ENCODE measurements at regions not wholly inside any gene's neighbourhood (a gene's known extent, or its start where the extent isn't known, plus 50 kb on each side); places are given as distances from the start of the nearest gene placed in this dataset.

GRCh38 chr5:3339092-3339797, 256.4 kb upstream of the IRX1 start:
- Histone ChIP-seq H3K27me3 (ENCODE audit: control insufficient read depth, insufficient read depth, low read length) (no peaks in the 10 kb centered on the region), H3K4me1 (ENCODE audit: control insufficient read depth, extremely low read depth, insufficient read depth, low read length) (no peaks in the 10 kb centered on the region), H3K4me3 (replicated peaks in 1 of 4; ENCODE audit: control extremely low read depth in 1 of 4, insufficient read depth in 1 of 4, low read depth in 3 of 4, low read length in 4 of 4) (no peak overlapping the region), H2AFZ (ENCODE audit: low read length) (no peak overlapping the region), H3K36me3 (ENCODE audit: control insufficient read depth, insufficient read depth, low read length) (no peaks in the 10 kb centered on the region), H4K20me1 (ENCODE audit: control insufficient read depth, extremely low read depth, insufficient read depth, low read length) (no peaks in the 10 kb centered on the region), H3K4me2 (ENCODE audit: extremely low read depth, insufficient read depth, low read length) (no peak overlapping the region), H3K9me3 (ENCODE audit: control insufficient read depth, insufficient read depth, low read depth, low read length) (no peaks in the 10 kb centered on the region), H3K79me2 (ENCODE audit: control insufficient read depth, insufficient read depth, low read length) (no peaks in the 10 kb centered on the region), H3K27ac (ENCODE audit: insufficient read depth, low read length) (no peak overlapping the region), H3K9ac (ENCODE audit: insufficient read depth, low read length) (no peak overlapping the region)
- no peak for DNase-seq (ENCODE audit: low read depth in 2 of 2)
- TF ChIP-seq EZH2 (IDR thresholded peaks at IDR 0.05; ENCODE audit: low read length, missing control alignments): no peak

GRCh38 chr5:3337812-3338541, 257.7 kb upstream of the IRX1 start:
- Histone ChIP-seq H3K27ac (ENCODE audit: insufficient read depth, low read length) (no peak overlapping the region), H3K79me2 (ENCODE audit: control insufficient read depth, insufficient read depth, low read length) (no peaks in the 10 kb centered on the region), H4K20me1 (ENCODE audit: control insufficient read depth, extremely low read depth, insufficient read depth, low read length) (no peaks in the 10 kb centered on the region), H3K4me3 (replicated peaks in 1 of 4; ENCODE audit: control extremely low read depth in 1 of 4, insufficient read depth in 1 of 4, low read depth in 3 of 4, low read length in 4 of 4) (no peak overlapping the region), H3K4me2 (ENCODE audit: extremely low read depth, insufficient read depth, low read length) (no peak overlapping the region), H3K9me3 (ENCODE audit: control insufficient read depth, insufficient read depth, low read depth, low read length) (no peaks in the 10 kb centered on the region), H3K27me3 (ENCODE audit: control insufficient read depth, insufficient read depth, low read length) (no peaks in the 10 kb centered on the region), H3K4me1 (ENCODE audit: control insufficient read depth, extremely low read depth, insufficient read depth, low read length) (no peaks in the 10 kb centered on the region), H3K36me3 (ENCODE audit: control insufficient read depth, insufficient read depth, low read length) (no peaks in the 10 kb centered on the region), H2AFZ (ENCODE audit: low read length) (no peak overlapping the region), H3K9ac (ENCODE audit: insufficient read depth, low read length) (no peak overlapping the region)
- DNase-seq (ENCODE audit: low read depth in 2 of 2): no peak
- TF ChIP-seq EZH2 (IDR thresholded peaks at IDR 0.05; ENCODE audit: low read length, missing control alignments): no peak
- TF ChIP-seq CTCF (conservative IDR thresholded peaks at IDR 0.05 in 1 of 2, IDR thresholded peaks at IDR 0.05 in 1 of 2; ENCODE audit: low read depth in 1 of 2, low read length in 2 of 2): no peak

- no peaks in the 10 kb centered on the region for H3K4me1 ChIP-seq (ENCODE audit: control insufficient read depth, extremely low read depth, insufficient read depth, low read length)
- H2AFZ ChIP-seq (ENCODE audit: low read length): no peak overlapping the region
- H3K36me3 ChIP-seq (ENCODE audit: control insufficient read depth, insufficient read depth, low read length): no peaks in the 10 kb centered on the region
- H3K4me2 ChIP-seq (ENCODE audit: extremely low read depth, insufficient read depth, low read length): no peak overlapping the region
- H3K9me3 ChIP-seq (ENCODE audit: control insufficient read depth, insufficient read depth, low read depth, low read length): no peaks in the 10 kb centered on the region
- no peak overlapping the region for H3K4me3 ChIP-seq (replicated peaks in 1 of 4; ENCODE audit: control extremely low read depth in 1 of 4, insufficient read depth in 1 of 4, low read depth in 3 of 4, low read length in 4 of 4)
- no peaks in the 10 kb centered on the region for H3K79me2 ChIP-seq (ENCODE audit: control insufficient read depth, insufficient read depth, low read length)
- H3K9ac ChIP-seq (ENCODE audit: insufficient read depth, low read length): no peak overlapping the region
- DNase-seq (ENCODE audit: low read depth in 2 of 2): no peak
- no peak overlapping the region for H3K27ac ChIP-seq (ENCODE audit: insufficient read depth, low read length)
- H4K20me1 ChIP-seq (ENCODE audit: control insufficient read depth, extremely low read depth, insufficient read depth, low read length): no peaks in the 10 kb centered on the region
- H3K27me3 ChIP-seq (ENCODE audit: control insufficient read depth, insufficient read depth, low read length): no peaks in the 10 kb centered on the region
- TF ChIP-seq EZH2 (IDR thresholded peaks at IDR 0.05; ENCODE audit: low read length, missing control alignments): no peak
- TF ChIP-seq CTCF (conservative IDR thresholded peaks at IDR 0.05 in 1 of 2, IDR thresholded peaks at IDR 0.05 in 1 of 2; ENCODE audit: low read depth in 1 of 2, low read length in 2 of 2): no peak
Measured at GRCh38 chr5:3336666-3337065, 259.0 kb upstream of the IRX1 start.
